ENCODE measurements at regions not wholly inside any gene's neighbourhood (a gene's known extent, or its start where the extent isn't known, plus 50 kb on each side); places are given as distances from the start of the nearest gene placed in this dataset.

DNA sequence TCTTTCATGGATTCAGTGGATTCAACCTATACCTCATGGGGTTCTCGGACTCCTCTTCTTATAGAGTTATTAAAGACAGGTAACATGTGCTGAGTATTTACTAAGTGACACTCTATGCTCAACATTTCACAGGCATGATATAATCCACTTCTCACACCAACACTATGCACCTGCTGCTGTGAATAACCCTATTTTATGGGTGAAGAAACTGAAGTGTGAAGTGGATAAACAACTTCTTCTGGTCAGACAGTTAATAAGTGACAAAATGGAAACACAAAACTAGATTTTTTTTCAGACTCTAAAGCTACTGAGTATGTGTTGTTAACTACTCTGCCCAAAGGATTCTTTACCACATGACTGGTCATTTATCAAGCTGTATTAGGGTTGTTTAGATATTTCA is 403.5 kb downstream of the DIPK2A start:
- TF ChIP-seq SUZ12 (IDR thresholded peaks at IDR 0.05) (no peak), BHLHE40 (IDR thresholded peaks at IDR 0.05; ENCODE audit: borderline replicate concordance) (no peak), HDGF (IDR thresholded peaks at IDR 0.05; ENCODE audit: borderline replicate concordance) (no peak), FOXM1 (IDR thresholded peaks at IDR 0.05; ENCODE audit: borderline replicate concordance) (no peak), FOXK2 (IDR thresholded peaks at IDR 0.05) (no peak), CTBP1 (IDR thresholded peaks at IDR 0.05; ENCODE audit: borderline replicate concordance) (no peak), SP1 (IDR thresholded peaks at IDR 0.05) (no peak), TARDBP (IDR thresholded peaks at IDR 0.05) (no peak), ARNT (IDR thresholded peaks at IDR 0.05) (no peak), ELF4 (IDR thresholded peaks at IDR 0.05) (no peak), NFRKB (IDR thresholded peaks at IDR 0.05) (no peak)
